ENCODE measurements at regions not wholly inside any gene's neighbourhood (a gene's known extent, or its start where the extent isn't known, plus 50 kb on each side); places are given as distances from the start of the nearest gene placed in this dataset.
A peak's percentile ranks its signal among the peaks of the same experiment; 100 is the strongest.
"Not testable (repeated sequence)": the region's sequence is repeated elsewhere in the genome, so short reads cannot be mapped to it uniquely, and the experiment has no call there.

DNA sequence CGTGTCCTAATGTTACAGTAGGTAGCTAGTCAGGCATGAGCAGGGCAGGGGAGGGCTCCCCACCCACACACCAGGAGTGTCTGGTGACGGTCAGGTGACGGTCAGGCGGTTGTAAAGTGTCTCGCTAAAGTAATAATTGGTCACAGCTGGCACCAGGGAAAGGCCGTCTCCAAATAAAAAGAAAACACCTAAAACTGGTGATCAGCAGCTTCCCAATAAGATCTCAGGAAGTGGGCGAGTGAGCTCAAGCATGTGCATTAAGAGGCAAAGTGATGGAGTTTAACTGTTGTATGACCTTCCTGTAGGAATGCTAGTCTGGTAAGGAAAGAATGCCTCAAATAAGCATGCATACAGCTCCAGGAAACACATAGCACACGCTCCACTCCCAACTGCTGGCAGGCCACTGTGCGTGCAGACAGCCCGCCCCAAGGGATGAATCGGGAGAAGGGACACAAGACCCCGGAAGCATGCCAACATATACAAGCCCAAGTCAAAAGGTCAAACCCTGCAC is 177.1 kb downstream of the RNF144A start:
- intact Hi-C loops (cut with DNase I), result no loop called here
- no peak for ATAC-seq
- no peak for DNase-seq (ENCODE audit: low spot score)

DNA sequence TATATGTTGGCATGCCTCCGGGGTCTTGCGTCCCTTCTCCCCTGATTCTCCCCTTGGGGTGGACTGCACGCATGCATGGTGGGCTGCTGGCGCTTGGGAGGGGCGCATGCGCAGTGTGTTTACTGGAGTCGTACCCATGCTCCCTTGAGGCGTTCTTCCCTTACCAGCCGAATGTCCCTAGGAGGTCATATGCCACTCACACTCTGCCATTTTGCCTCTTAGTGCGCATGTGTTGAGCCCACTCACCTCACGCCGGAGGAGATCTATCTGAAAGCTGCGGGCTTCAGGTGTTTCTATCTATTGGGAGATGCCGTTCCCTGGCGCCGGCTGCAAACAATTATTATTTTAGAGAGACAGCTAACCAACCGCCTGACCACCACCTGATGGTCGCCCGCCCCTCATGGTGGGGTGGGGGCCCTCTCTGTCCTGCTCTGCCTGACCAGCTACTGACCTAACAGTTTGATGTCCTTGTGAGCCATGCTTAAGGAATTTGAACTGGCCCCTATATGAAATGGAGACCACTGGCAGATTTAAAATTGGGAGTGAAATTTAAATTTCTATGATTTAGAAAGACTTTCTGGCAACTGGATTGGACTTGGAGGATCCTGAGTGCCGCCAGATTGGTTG is 179.6 kb downstream of the RNF144A start:
- intact Hi-C loops (cut with DNase I), result no loop called here
- ATAC-seq (peak; percentile 36), DNase-seq (ENCODE audit: low spot score) (no peak)

DNA sequence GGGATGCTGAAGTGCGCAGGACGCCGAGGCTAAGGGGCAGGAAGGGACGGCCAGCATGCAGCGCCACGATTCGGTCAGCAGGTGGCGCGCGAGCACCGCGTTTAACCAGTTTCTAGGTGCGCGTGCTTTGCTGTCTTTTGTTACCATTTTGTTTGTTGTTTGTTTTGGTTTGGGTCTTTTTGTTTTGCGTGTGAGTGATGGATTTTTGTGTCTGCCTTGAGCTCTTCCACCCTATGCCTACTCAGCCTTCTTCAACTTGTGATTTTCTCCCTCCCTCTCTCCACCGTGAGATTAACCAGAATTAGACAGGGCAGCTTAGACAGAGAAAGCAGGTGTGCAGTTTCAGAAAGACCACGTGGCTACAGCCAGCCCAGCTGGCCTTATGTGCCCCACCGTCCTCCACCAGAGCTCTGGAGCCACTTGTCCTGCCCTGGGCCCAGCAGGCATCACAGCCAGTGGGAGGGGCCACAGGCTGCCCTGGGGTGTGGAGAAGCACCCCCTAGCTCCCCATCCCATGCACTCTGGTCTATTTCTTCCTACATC is 180.2 kb downstream of the RNF144A start:
- ATAC-seq, result peak; percentile 93
- intact Hi-C loops (cut with DNase I), result no loop called here
- DNase-seq (ENCODE audit: low spot score), result peak; percentile 86

DNA sequence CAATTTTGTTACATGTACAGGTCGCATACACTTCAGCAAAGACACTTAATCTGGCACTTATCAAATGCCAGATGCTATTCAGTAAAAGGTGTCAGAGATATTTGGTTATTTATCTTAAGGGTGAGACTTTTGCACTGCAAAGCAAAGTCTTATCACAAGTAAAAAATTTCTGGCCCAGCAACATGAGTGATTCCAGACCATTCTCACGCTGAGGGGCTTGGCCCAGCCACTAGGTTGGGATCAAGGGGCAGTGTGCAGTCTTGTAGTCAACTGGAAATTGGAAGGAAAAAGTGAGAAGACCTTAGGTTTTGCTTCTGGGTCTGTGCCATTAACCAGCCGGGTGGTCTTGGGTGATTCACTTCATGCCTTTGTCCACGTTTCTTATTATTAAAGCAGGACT is 181.6 kb downstream of the RNF144A start:
- ATAC-seq, result no peak
- DNase-seq (ENCODE audit: low spot score), result no peak
- intact Hi-C loops (cut with DNase I), result no loop called here

DNA sequence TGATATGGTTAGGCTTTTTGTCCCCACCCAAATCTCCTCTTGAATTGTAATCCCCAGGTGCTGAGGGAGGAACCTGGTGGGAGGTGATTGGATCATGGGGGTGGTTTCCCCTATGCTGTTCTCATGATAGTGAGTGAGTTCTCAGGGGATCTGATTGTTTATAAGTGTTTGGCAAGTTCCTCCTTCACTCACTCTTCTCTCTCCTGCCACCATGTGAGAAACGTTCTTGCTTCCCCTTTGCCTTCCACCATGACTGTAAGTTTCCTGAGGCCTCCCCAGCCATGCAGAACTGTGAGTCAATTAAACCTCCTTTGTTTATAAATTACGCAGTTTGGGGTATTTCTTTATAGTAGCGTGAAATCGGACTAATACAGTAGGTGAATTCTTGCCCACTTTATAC is 182.5 kb downstream of the RNF144A start:
- DNase-seq (ENCODE audit: low spot score), result not testable (repeated sequence)
- intact Hi-C loops (cut with DNase I), result loop anchor here (10.0 kb wide), 2 partner anchors 825 to 1585 kb away; partner anchors contain the start of gene ID2

DNA sequence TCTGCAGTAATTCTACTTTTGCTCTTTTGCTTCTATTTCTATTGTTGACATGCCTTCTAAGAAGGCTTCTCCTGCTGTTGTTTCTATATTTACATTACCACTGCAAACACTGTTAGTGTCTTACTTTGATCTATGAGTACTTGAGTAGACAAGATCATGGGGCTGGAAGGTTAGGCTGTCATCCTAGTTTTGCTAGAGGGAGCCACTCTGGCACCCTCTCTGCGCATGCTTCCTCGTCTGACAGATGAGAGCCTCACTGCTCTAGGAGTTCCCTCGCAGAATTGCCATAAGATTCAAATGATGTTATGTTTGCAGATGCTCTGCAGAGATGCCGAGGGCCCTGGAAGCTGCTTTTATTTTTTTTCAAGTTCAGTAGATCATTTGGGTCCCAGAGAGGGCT is 185.6 kb downstream of the RNF144A start:
- ATAC-seq (no peak), DNase-seq (ENCODE audit: low spot score) (no peak)
- intact Hi-C loops (cut with DNase I), result loop anchor here (10.0 kb wide), 2 partner anchors 828 to 1582 kb away; partner anchors contain the start of gene ID2

More for the DNA sequence above, 182.5 kb downstream of the RNF144A start:
- ATAC-seq, result not testable (repeated sequence)

DNA sequence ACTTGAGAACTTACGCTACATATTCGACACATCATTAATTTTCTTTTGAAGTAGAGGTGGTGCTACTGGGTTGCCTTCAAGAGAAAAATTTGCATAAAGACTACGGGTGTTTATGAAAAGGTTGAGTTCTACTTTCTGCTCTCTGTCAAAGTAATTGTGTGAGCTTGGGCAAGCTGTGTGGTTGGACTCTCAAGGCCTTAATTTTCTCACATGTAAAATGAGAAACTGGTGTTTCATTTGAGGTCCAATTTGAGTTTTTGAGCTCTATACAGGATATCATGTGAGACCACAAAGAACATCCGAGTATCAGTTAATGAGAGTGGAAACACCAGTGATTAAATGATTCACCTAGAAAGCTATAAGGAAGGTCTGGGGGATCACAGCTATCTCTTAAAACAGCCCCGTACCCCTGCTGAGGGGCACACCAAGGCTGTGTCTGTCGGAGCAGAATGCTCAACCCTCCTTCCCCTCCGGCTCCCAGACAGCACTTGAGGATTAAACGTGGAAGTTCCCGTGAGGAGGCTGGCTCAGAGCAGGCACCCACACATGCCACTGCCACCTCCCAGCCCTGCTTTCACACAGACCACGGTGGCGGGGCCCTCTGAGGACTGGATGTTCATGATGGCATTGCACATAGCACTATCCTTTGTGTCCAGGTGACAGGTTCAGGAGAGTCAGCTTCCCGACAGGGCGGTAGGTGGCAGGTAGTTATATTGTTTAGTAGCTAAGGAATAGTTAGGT is 191.8 kb downstream of the RNF144A start:
- intact Hi-C loops (cut with DNase I), result loop anchor here (10.0 kb wide), 2 partner anchors 834 to 1576 kb away; partner anchors contain the start of gene ID2
- DNase-seq (ENCODE audit: low spot score) (no peak), ATAC-seq (no peak)

DNA sequence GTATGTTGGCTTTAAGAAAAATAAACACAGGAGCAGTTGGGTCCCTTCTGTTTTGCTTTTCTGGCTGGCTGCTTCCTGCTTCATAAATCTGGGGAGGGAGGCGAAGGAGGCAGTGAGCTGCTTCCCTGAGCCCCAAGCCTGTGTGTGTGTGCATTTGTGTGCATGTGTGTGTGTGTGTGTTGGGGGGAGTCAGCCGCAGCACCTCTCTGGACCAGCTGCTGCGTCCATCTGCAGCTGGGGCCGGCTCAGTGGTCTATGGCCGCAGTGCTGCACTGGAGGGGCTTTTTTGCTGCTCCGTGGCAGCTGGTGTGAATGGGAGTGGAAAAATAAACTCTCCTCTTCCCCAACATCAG is 192.3 kb downstream of the RNF144A start:
- DNase-seq (ENCODE audit: low spot score), result no peak
- intact Hi-C loops (cut with DNase I), result loop anchor here (10.0 kb wide), 2 partner anchors 835 to 1575 kb away; partner anchors contain the start of gene ID2
- ATAC-seq, result no peak

DNA sequence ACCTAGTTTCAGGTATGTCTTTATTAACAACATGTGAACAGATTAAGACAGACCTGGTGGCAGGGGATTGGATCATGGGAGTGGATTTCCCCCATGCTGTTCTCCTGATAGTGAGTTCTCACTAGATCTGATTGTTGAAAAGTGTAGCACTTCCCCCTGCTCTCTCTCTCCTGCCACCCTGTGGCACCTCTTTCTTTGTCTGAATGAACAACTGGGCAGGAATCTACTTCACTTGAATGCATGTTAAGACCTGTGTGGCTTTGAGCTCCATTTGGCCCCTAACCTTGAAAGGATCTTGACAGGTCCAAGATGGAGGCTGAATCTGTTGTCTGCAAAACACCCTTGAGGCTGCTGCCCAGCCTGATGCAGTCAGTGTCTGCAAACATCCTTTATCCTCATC is 194.4 kb downstream of the RNF144A start:
- ATAC-seq, result no peak
- DNase-seq (ENCODE audit: low spot score), result no peak
- intact Hi-C loops (cut with DNase I), result no loop called here

DNA sequence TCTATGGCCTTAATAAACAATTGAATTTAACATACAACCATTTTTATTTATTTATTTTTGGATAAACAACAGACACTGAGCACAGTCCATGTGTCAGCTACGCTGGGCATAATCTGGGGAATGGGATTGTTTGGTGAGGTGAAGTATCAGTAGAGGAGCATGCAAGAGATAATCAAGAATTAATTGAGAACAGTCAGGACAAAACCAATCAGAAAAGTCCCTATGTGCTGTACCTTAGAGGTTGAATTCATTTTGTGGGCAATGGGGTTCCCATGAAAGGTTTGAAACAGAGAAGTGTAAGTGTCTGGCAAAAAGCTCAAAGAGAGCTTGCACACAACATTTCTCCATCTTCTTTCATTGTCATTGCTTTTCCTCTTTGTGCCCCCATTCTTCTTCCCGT is 198.2 kb downstream of the RNF144A start:
- intact Hi-C loops (cut with DNase I), result no loop called here
- no peak for ATAC-seq
- DNase-seq (ENCODE audit: low spot score), result no peak

DNA sequence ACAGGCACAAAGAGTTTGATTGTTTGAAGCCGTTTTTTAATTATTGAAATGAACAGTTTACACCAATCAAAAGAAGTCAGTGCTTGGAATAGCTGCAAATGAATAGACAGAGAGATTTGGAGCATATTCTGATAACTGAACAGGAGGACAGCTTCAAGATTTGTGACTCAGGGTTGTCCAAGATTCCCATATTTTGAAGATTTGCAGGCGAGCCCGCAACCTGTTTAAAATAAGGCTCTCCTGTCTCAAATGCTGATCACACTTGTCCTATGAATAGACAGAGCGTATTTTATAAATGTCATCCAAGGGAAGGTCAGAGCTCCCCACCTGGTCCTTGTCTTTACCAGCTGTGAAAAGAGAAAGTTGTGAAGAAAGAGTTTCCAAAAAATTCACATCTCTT is 198.7 kb downstream of the RNF144A start:
- ATAC-seq (no peak), DNase-seq (ENCODE audit: low spot score) (no peak)
- intact Hi-C loops (cut with DNase I), result no loop called here

DNA sequence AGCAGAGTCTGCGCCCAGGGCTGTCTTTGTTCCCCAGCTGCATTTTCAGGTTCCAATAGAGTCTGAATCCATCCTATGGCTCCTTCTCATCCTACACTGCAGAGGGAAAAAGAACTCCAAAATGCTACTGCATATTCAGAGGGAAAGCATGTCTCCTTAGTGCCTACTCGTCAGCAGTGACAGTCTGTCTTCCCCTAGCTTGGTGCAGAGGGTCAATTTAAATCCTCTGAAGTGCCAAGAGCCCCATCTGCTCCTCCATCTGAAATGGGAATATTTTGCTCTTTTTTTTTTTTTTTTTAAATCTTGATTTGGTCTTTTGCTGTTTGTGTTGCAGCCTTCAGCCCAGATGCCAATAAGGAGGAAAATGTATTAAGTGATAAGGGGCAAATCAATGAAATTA is 199.3 kb downstream of the RNF144A start:
- ATAC-seq (no peak), DNase-seq (ENCODE audit: low spot score) (no peak)
- intact Hi-C loops (cut with DNase I), result no loop called here

DNA sequence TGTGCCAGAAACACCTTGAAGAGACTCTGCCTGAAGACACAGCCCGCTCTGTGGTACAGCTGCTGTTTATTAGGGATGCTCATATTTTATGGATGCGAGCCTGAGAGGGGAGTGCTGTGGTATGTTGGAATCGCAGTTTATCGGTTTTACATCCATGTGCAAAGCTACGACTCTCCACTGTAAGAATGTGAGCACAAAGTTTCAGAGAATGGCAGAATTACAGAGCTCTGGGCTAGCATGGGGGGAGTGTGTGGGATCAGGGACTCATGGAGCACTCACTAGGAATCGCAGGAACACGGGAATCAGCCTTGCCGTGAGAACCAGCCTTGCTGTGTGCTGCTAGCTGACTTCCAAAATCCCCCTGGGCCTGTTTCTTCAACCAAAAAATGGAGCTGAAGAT is 199.9 kb downstream of the RNF144A start:
- ATAC-seq (no peak), DNase-seq (ENCODE audit: low spot score) (no peak)
- intact Hi-C loops (cut with DNase I), result no loop called here

DNA sequence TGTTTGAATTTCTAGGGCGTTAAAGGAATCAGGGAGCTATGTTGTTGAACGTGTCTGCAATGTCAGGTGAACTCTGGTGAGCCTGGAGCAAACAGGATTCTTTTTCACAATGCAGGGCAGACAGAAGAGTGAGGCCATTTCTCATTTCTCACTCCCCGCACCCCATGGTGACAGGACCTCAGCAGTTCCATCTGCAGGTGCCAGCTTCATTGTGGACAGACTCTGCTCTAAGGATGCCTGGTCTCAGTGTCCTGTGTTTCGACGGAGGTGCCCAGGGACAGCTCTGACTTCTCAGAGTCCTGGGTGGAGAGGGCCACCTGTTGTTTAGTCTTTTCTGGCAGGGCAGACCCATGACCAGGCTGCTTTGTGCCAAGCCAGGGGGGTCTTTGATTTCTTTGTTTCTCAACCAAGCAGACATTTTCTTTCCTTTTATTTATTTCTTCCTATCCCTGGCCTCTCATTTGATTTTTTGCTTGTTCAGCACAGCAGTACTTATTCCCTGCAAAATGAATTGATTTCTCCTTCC is 201.5 kb downstream of the RNF144A start:
- DNase-seq (ENCODE audit: low spot score), result no peak
- intact Hi-C loops (cut with DNase I), result no loop called here
- no peak for ATAC-seq

DNA sequence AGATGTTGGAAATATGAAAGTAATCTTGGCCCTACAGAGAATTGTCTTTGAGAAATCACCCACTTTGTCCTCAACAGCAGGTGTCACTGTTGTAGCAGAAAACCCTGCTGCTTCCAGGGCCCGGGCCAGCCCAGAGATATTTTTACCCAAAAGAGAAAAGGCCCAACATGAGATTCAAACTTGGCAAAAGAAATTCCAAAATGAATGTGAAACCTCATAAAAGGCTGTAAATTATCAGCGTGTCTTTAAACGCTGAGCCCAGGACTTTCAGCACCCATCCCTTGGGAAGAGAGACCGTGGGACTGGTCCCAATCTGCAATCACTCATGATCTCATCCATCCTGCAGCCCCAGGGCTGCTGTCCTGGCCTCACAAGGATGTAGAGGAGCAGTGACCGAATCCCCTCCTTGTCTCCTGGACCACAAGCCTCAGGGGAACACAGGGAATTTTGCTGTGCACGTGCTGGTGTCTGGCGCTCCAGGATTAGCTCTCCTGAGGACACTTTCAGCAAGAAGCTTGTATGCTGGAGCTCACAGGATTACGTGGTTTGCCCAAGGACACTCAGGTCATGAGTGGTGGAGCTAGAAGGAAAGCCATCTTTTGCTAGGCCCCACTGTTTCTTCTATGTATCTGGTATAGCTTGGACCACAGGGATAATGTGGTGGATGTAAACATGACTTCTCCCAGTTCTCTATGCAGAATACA is 202.1 kb downstream of the RNF144A start:
- intact Hi-C loops (cut with DNase I), result no loop called here
- ATAC-seq (peak; percentile 74), DNase-seq (ENCODE audit: low spot score) (no peak)

DNA sequence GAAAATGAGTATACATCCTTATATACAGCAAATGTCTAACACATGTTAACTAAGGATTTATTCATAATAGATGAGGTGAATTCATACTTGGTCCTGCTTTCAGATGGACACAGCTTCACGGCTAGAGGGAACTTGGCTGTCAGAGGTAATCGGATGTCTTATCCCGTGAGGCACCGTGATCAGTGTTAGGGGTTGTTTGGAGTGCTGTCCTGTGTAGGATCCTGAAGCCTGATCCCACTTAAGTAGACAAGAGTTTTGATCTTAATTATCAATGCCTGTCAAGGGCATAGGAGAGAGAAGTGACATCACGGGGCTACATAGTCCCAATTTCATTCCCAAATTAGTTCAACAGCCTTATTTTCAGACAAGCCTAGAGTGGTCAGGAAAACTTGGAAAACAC is 204.6 kb downstream of the RNF144A start:
- DNase-seq (ENCODE audit: low spot score) (no peak), ATAC-seq (no peak)
- intact Hi-C loops (cut with DNase I), result no loop called here

DNA sequence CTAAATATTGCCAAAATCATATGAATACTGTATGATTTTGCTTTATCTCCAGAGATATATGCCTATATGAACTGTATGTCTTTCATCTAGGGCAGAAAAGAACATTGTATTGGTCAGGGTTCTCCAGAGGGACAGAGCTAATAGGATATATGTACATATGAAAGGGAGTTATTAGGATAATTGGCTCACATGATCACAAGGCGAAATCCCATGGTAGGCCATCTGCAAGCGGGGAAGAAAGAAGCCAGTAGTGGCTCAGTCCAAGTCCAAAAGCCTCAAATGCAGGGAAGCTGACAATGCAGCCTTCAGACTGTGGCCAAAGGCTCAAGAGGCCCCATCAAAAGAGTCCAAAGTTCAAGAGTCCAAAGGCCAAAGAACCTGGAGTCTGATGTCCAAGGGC is 209.9 kb downstream of the RNF144A start:
- intact Hi-C loops (cut with DNase I), result no loop called here
- no peak for ATAC-seq
- no peak for DNase-seq (ENCODE audit: low spot score)

DNA sequence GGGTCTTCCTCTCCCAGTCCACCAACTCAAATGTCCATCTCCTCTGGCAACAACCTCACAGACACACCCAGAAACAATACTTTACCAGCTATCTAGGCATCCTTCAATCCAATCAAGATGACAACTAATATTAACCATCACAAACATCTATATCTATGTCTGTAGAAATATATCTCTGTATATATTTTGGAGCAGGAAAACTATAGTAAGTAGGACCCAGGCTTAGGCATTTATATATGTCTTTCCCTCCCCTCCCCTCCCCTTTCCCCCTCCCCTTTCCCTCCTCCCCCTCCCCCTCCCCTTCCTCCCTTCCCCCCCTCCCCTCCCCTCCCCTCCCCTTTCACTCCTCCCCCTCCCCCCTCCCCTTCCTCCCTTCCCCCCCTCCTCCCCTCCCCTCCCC is 210.5 kb downstream of the RNF144A start:
- DNase-seq (ENCODE audit: low spot score) (no peak), ATAC-seq (no peak)
- intact Hi-C loops (cut with DNase I), result no loop called here

DNA sequence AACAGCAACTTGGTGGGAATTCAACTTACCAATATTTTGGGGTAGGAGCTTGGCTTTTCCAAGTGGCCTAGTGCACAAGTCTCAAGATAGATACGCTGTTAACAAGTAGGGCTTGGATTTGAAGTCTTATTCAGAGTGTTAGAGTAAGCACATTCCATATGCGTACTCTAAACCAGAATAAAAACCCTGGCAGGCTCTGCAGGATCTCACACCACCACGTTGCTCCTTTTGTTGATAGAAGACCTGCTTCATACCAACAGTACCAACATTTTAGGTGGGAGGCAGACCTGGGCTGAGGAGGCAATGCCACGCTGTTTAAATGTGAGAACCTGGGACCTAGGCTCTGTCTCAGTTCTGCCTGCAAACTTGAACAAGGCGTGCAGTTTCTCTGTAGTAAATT is 214.0 kb downstream of the RNF144A start:
- intact Hi-C loops (cut with DNase I), result no loop called here
- ATAC-seq (no peak), DNase-seq (ENCODE audit: low spot score) (no peak)
